H1 (cell line): ENCODE measurements at regions not wholly inside any gene's neighbourhood (a gene's known extent, or its start where the extent isn't known, plus 50 kb on each side); places are given as distances from the start of the nearest gene placed in this dataset.

ENCODE experiments used
- CTCF ChIA-PET: fragments of 300-600 bp; sonication (Branson Sonifier 250); formaldehyde crosslinking; loops from one replicate; lab custom pipeline; 2021; ENCODE audit not compliant: partially characterized antibody; lab: Charles Lee
- POLR2A ChIA-PET: fragments of 300-600 bp; sonication (Branson Sonifier 250); formaldehyde crosslinking; loops from one replicate; lab custom pipeline; 2021; ENCODE audit warnings: inconsistent platforms; ENCODE audit not compliant: partially characterized antibody; lab: Charles Lee
- DNase-seq, 2 experiments: peaks; one replicate each; pipeline versions ENCODE4 v3.0.0 to v3.0.0-alpha.2; 2010 to 2022; ENCODE audit warnings: low spot score in 2 of 2, low read depth in 1 of 2, mixed read lengths in 1 of 2
- FAIRE-seq: peaks from 2 replicates; lab custom pipeline; 2011; peaks lifted over from hg19 to GRCh38; lab: Jason Lieb, UNC
- H2AFZ ChIP-seq: 2 replicates; pipeline ENCODE4 v1.8.1; 2012; ENCODE audit warnings: low read length, inconsistent platforms
- H2AK5ac ChIP-seq: 2 replicates; pipeline ENCODE4 v1.6.1; 2013; ENCODE audit warnings: low read depth, low read length
- H2BK120ac ChIP-seq: replicated peaks from 2 replicates; pipeline ENCODE3; 2013; ENCODE audit warnings: low read depth, low read length, inconsistent platforms
- H2BK12ac ChIP-seq: 2 replicates; pipeline ENCODE4 v1.6.1; 2013; ENCODE audit warnings: low read depth, low read length
- H2BK15ac ChIP-seq: 2 replicates; pipeline ENCODE4 v1.6.1; 2013; ENCODE audit warnings: low read length
- H2BK20ac ChIP-seq: 2 replicates; pipeline ENCODE4 v1.6.1; 2013; ENCODE audit warnings: low read length
- H2BK5ac ChIP-seq: 2 replicates; pipeline ENCODE4 v1.6.1; 2013; ENCODE audit warnings: low read depth, low read length
- H3K14ac ChIP-seq: 2 replicates; pipeline ENCODE4 v1.6.1; 2013; ENCODE audit warnings: inconsistent platforms; ENCODE audit not compliant: insufficient read length
- H3K18ac ChIP-seq: 2 replicates; pipeline ENCODE4 v1.6.1; 2013; ENCODE audit warnings: low read length; ENCODE audit errors: extremely low read depth
- H3K23ac ChIP-seq: 2 replicates; pipeline ENCODE4 v1.6.1; 2013; ENCODE audit warnings: inconsistent platforms; ENCODE audit not compliant: insufficient read length
- H3K23me2 ChIP-seq: 2 replicates; pipeline ENCODE4 v1.6.1; 2013; ENCODE audit warnings: low read depth, low read length
- H3K27ac ChIP-seq: 2 replicates; pipeline ENCODE4 v1.6.1; 2011; ENCODE audit warnings: low read depth, low read length, inconsistent platforms
- H3K27me3 ChIP-seq, 4 experiments: replicated peaks in 1 of 4; 1 replicate in 1 of 4; 2 replicates in 3 of 4; pipeline versions ENCODE4 v1.6.1 to v1.8.1; 2011 to 2013; ENCODE audit warnings: low read length in 3 of 4, mild to moderate bottlenecking in 3 of 4, inconsistent platforms in 2 of 4, mixed read lengths in 2 of 4, moderate library complexity in 1 of 4; ENCODE audit not compliant: control insufficient read depth in 3 of 4, insufficient read depth in 3 of 4; ENCODE audit errors: extremely low read depth in 1 of 4
- H3K36me3 ChIP-seq, 4 experiments: 2 replicates each; pipeline versions ENCODE4 v1.6.1 to v1.8.1; 2011 to 2013; ENCODE audit warnings: mild to moderate bottlenecking in 4 of 4, low read length in 3 of 4, moderate library complexity in 2 of 4, control low read depth in 1 of 4, inconsistent platforms in 1 of 4; ENCODE audit not compliant: insufficient read depth in 4 of 4, control insufficient read depth in 2 of 4
- H3K4ac ChIP-seq: replicated peaks from 2 replicates; pipeline ENCODE3; 2013; ENCODE audit warnings: low read length, low read depth, mixed read lengths, inconsistent platforms; ENCODE audit not compliant: insufficient read length
- H3K4me1 ChIP-seq, 4 experiments: replicated peaks in 1 of 4; 1 replicate in 1 of 4; 2 replicates in 3 of 4; pipeline versions ENCODE4 v1.6.1 to v1.8.1; 2011 to 2013; ENCODE audit warnings: low read length in 3 of 4, inconsistent platforms in 2 of 4, mixed read lengths in 1 of 4; ENCODE audit not compliant: insufficient read depth in 4 of 4, control insufficient read depth in 3 of 4
- H3K4me2 ChIP-seq, 2 experiments: 2 replicates each; pipeline versions ENCODE4 v1.6.1 to v1.8.1; 2011 to 2013; ENCODE audit warnings: low read depth in 2 of 2, low read length in 2 of 2, control low read depth in 1 of 2, inconsistent platforms in 1 of 2, mild to moderate bottlenecking in 1 of 2; ENCODE audit not compliant: insufficient read depth in 1 of 2
- H3K4me3 ChIP-seq, 4 experiments: fragments of 200-600, 300-600 bp in 1 of 4; sonication (generic), shearing (Covaris generic), sonication (Bioruptor Twin) in 1 of 4; 2 replicates each; pipeline versions ENCODE4 v1.5.1 to v1.8.1; 2011 to 2016; ENCODE audit warnings: low read length in 4 of 4, low read depth in 3 of 4, control low read depth in 2 of 4, inconsistent platforms in 2 of 4, mild to moderate bottlenecking in 2 of 4, mixed read lengths in 1 of 4, moderate library complexity in 1 of 4; ENCODE audit not compliant: insufficient read depth in 2 of 4; ENCODE audit errors: extremely low read depth in 1 of 4
- H3K56ac ChIP-seq: replicated peaks from 2 replicates; pipeline ENCODE3; 2013; ENCODE audit warnings: low read depth, mild to moderate bottlenecking, mixed read lengths, low read length, inconsistent platforms; ENCODE audit not compliant: insufficient read length
- H3K79me1 ChIP-seq: 2 replicates; pipeline ENCODE4 v1.6.1; 2013; ENCODE audit warnings: low read depth, low read length, control low read depth
- H3K79me2 ChIP-seq, 2 experiments: 2 replicates each; pipeline versions ENCODE4 v1.6.1 to v1.8.1; 2012 to 2013; ENCODE audit warnings: low read length in 2 of 2, mild to moderate bottlenecking in 2 of 2, inconsistent platforms in 1 of 2; ENCODE audit not compliant: insufficient read depth in 2 of 2, control insufficient read depth in 1 of 2
- H3K9ac ChIP-seq, 4 experiments: replicated peaks in 1 of 4; 1 replicate in 1 of 4; 2 replicates in 3 of 4; pipeline versions ENCODE4 v1.6.1 to v1.8.1; 2011 to 2013; ENCODE audit warnings: low read depth in 3 of 4, low read length in 3 of 4, control low read depth in 2 of 4, mild to moderate bottlenecking in 2 of 4, moderate library complexity in 2 of 4, inconsistent platforms in 1 of 4; ENCODE audit errors: extremely low read depth in 1 of 4
- H3K9me3 ChIP-seq, 2 experiments: 2 replicates each; pipeline versions ENCODE4 v1.6.1 to v1.8.1; 2012 to 2013; ENCODE audit warnings: mild to moderate bottlenecking in 2 of 2, moderate library complexity in 2 of 2, control low read depth in 1 of 2, inconsistent platforms in 1 of 2, low read depth in 1 of 2, low read length in 1 of 2, mixed read lengths in 1 of 2; ENCODE audit not compliant: insufficient read depth in 2 of 2
- H4K20me1 ChIP-seq, 2 experiments: replicated peaks in 1 of 2; 2 replicates each; pipeline versions ENCODE3 to v1.8.1; 2011 to 2013; ENCODE audit warnings: inconsistent platforms in 2 of 2, low read length in 2 of 2, mild to moderate bottlenecking in 1 of 2; ENCODE audit not compliant: insufficient read depth in 2 of 2, control insufficient read depth in 1 of 2
- H4K5ac ChIP-seq: 2 replicates; pipeline ENCODE4 v1.6.1; 2013; ENCODE audit warnings: low read length, low read depth, mixed read lengths, inconsistent platforms; ENCODE audit not compliant: insufficient read length
- H4K8ac ChIP-seq: 2 replicates; pipeline ENCODE4 v1.8.0; 2013; ENCODE audit warnings: mild to moderate bottlenecking, moderate library complexity, low read length, inconsistent platforms; ENCODE audit not compliant: insufficient read depth; ENCODE audit errors: extremely low read depth
- H4K91ac ChIP-seq: replicated peaks from 2 replicates; pipeline ENCODE3; 2013; ENCODE audit warnings: low read length, mixed read lengths, inconsistent platforms; ENCODE audit not compliant: insufficient read length
- BRCA1 ChIP-seq: IDR thresholded peaks from 2 replicates; pipeline ENCODE4 v1.6.1; 2012; ENCODE audit warnings: low read depth, low read length, improper control_type of control experiment
- CBX5 ChIP-seq: fragments of 300-800, 300-1000 bp; sonication (generic); IDR thresholded peaks from 2 replicates; pipeline ENCODE4 v1.7.1; 2016; ENCODE audit warnings: antibody characterized with exemption, low read length, low read depth
- POLR2AphosphoS5 ChIP-seq: IDR thresholded peaks from 2 replicates; pipeline ENCODE4 v1.6.1; 2011; ENCODE audit warnings: low read depth, low read length
- RAD21 ChIP-seq, 2 experiments: IDR thresholded peaks in 1 of 2; conservative IDR thresholded peaks in 1 of 2; 2 replicates each; pipeline ENCODE4 v1.6.1; 2011; ENCODE audit warnings: low read depth in 2 of 2, low read length in 2 of 2, improper control_type of control experiment in 1 of 2, inconsistent platforms in 1 of 2, mild to moderate bottlenecking in 1 of 2, moderate library complexity in 1 of 2
- WGBS, 2 experiments: shearing (Covaris generic) in 1 of 2; methylation state at CpG; one replicate each; pipeline versions ENCODE4 v1.1.6 to v1.1.7; 2013 to 2015; ENCODE audit warnings: low lambda C conversion rate in 2 of 2, mixed read lengths in 2 of 2, inconsistent platforms in 1 of 2, low coverage in 1 of 2, missing lambda C conversion rate in 1 of 2; ENCODE audit not compliant: insufficient replicate concordance in 2 of 2, insufficient coverage in 1 of 2, insufficient read length in 1 of 2; ENCODE audit errors: extremely low coverage in 1 of 2, missing lambda C conversion rate in 1 of 2; 5-methylcytosine and 5-hydroxymethylcytosine counted together
- TF ChIP-seq, protein P1 (sequence below), 3 experiments: IDR thresholded peaks; 1 replicate in 2 of 3; 2 replicates in 1 of 3; pipeline versions ENCODE4 v1.5.1 to v1.6.1; 2011; ENCODE audit warnings: low read length in 3 of 3, mild to moderate bottlenecking in 3 of 3, inconsistent platforms in 2 of 3, low read depth in 1 of 3, moderate library complexity in 1 of 3; ENCODE audit not compliant: insufficient read depth in 1 of 3; ENCODE audit errors: control extremely low read depth in 1 of 3

DNA sequence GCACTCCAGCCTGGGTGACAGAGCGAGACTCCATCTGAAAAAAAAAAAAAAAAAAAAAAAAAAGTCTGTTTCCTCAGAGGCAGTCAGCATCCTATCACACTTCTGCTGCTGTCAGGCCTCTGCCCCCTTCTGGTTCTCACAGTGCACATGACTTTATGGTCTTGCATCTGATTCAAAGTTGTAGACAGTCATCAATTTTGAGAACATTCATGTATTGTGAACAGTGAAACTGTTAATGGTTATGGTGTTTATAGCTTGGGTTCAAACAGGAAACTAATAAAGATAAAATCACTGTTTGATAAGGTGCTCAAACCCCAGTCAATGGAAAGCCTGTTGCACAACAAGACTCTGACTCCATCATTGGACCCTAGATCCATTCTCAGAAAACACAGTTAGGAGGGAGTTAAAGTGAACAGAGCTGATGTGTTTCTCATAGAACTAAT, 61.4 kb downstream of the FOXD1 start:
- DNase-seq = no peak
- no peaks in the 10 kb centered on the region; a peak in 3 of 7 replicates for H3K4me1 ChIP-seq
- H3K9ac ChIP-seq = no peak overlapping the region
- H3K4me3 ChIP-seq = no peak overlapping the region
- POLR2A ChIA-PET = interaction anchor here (0.6 kb wide), 1 partner anchor 119 kb away, joined by 3 read pairs; no protein-coding TSS in a partner anchor
- no peaks in the 10 kb centered on the region for H3K23me2 ChIP-seq
- no peak overlapping the region for H3K23ac ChIP-seq
- peaks cover 9 to 17% (median 12%) of the 10 kb centered on the region in 4 experiments for H3K27me3 ChIP-seq
- no peaks in the 10 kb centered on the region for H4K20me1 ChIP-seq
- TF ChIP-seq POLR2AphosphoS5 (no peak), RAD21 (IDR thresholded peaks at IDR 0.05 in 1 of 2, conservative IDR thresholded peaks at IDR 0.05 in 1 of 2; ENCODE audit: low read depth in 2 of 2, low read length in 2 of 2) (peak; percentile 11 to 32; a peak in 2 of 4 replicates), BRCA1 (no peak), CBX5 (no peak)
- TF ChIP-seq, protein P1, sequence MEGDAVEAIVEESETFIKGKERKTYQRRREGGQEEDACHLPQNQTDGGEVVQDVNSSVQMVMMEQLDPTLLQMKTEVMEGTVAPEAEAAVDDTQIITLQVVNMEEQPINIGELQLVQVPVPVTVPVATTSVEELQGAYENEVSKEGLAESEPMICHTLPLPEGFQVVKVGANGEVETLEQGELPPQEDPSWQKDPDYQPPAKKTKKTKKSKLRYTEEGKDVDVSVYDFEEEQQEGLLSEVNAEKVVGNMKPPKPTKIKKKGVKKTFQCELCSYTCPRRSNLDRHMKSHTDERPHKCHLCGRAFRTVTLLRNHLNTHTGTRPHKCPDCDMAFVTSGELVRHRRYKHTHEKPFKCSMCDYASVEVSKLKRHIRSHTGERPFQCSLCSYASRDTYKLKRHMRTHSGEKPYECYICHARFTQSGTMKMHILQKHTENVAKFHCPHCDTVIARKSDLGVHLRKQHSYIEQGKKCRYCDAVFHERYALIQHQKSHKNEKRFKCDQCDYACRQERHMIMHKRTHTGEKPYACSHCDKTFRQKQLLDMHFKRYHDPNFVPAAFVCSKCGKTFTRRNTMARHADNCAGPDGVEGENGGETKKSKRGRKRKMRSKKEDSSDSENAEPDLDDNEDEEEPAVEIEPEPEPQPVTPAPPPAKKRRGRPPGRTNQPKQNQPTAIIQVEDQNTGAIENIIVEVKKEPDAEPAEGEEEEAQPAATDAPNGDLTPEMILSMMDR (IDR thresholded peaks at IDR 0.05; ENCODE audit: control extremely low read depth in 1 of 3, insufficient read depth in 1 of 3, low read depth in 1 of 3, low read length in 3 of 3) = peak in 1 of 3 experiments; percentile 20; a peak in 2 of 4 replicates
- TF ChIP-seq, all 59 proteins: peak for 2
- Histone ChIP-seq H3K79me2 (no peaks in the 10 kb centered on the region), H4K8ac (no peak overlapping the region), H3K36me3 (no peaks in the 10 kb centered on the region), H3K4ac (no peak overlapping the region), H3K4me2 (no peak overlapping the region), H2BK15ac (no peak overlapping the region), H2AFZ (no peak overlapping the region), H3K14ac (no peak overlapping the region), H4K91ac (no peak overlapping the region), H3K56ac (no peak overlapping the region), H2AK5ac (no peak overlapping the region), H3K79me1 (no peaks in the 10 kb centered on the region), H4K5ac (no peak overlapping the region), H3K9me3 (peaks cover 4 to 13% of the 10 kb centered on the region in 2 experiments; a peak in 2 of 4 replicates), H2BK5ac (no peak overlapping the region), H2BK120ac (no peak overlapping the region), H2BK12ac (no peak overlapping the region), H2BK20ac (no peak overlapping the region), H3K27ac (no peak overlapping the region), H3K18ac (no peak overlapping the region)
- FAIRE-seq = no peak
- WGBS, 2 experiments = 67% methylated on average over 1 of the region's 1 CpG; no CpG with 5 or more reads in 1 of the 2 experiments
- CTCF ChIA-PET = interaction anchor here (0.8 to 2.2 kb wide), 10 partner anchors 9 to 171 kb away, joined by 3 to 8 read pairs (median 4); no protein-coding TSS in a partner anchor
